ENCODE measurements at regions not wholly inside any gene's neighbourhood (a gene's known extent, or its start where the extent isn't known, plus 50 kb on each side); places are given as distances from the start of the nearest gene placed in this dataset.

DNA sequence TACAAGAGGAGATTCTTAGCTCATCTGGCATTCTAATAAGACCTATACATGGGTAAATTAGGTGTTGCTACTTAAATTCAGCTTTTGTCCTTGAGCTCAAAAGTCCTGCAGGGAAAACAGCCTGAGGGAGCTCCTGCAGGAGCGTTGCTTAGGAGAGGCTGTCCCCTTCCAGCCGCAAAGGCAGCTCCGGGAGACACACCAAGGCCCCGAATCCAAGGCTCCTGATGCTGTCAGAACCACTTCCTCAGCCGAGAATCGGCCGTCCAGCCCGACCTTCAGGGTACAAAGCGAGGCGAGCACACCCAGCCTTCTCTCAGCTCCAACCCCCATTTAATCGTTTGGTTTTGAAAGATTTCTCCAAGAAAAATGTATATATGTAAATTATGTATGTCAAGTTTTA, 87.0 kb downstream of the DACT2 start:
- no TSS peak for BruUV-seq (replicated peaks)
- dilution Hi-C loops (cut with HindIII; ENCODE audit: low sequenced_read_pairs, unreplicated experiment): no loop called here
- WGBS, 2 experiments (ENCODE audit: extremely low coverage in 2 of 2, insufficient read length in 1 of 2): no CpG with 5 or more reads among the region's 11 CpGs

More for the DNA sequence above, 87.0 kb downstream of the DACT2 start:
- no peak overlapping the region for H2AFZ ChIP-seq (replicated peaks; ENCODE audit: low read length, poor library complexity)
- no peak overlapping the region for H2BK120ac ChIP-seq (ENCODE audit: low read depth, low read length)
- no peaks in the 10 kb centered on the region for H3K36me3 ChIP-seq (ENCODE audit: control insufficient read depth, insufficient read depth, low read length)
- CTCF ChIA-PET: no interaction called here
- H3K4me1 ChIP-seq (ENCODE audit: control insufficient read depth, insufficient read depth, low read length): no peaks in the 10 kb centered on the region
- no peak overlapping the region for H3K4me3 ChIP-seq (ENCODE audit: insufficient read depth, low read depth, low read length)
- H2BK20ac ChIP-seq (ENCODE audit: low read depth, low read length): no peak overlapping the region
- no peaks in the 10 kb centered on the region for H3K79me1 ChIP-seq (ENCODE audit: low read depth in 1 of 2, low read length in 2 of 2)
- H2BK15ac ChIP-seq (ENCODE audit: low read depth, low read length): no peak overlapping the region
- no peaks in the 10 kb centered on the region for H3K27me3 ChIP-seq (ENCODE audit: control insufficient read depth, insufficient read depth, low read length)
- no peaks in the 10 kb centered on the region for H3K9me1 ChIP-seq (ENCODE audit: insufficient read depth, low read length)
- no peak overlapping the region for H3K14ac ChIP-seq (replicated peaks; ENCODE audit: low read depth, low read length)
- no peak overlapping the region for H3K18ac ChIP-seq (ENCODE audit: low read depth, low read length)
- H2AK5ac ChIP-seq (ENCODE audit: low read depth, low read length): no peak overlapping the region
- no peaks in the 10 kb centered on the region for H4K20me1 ChIP-seq (ENCODE audit: insufficient read depth, low read length)
- no peak overlapping the region for H3K4ac ChIP-seq (ENCODE audit: low read depth, low read length)
- TF ChIP-seq MAFK (IDR thresholded peaks at IDR 0.05; ENCODE audit: low read depth, low read length) (no peak), CTCF (conservative IDR thresholded peaks at IDR 0.05; ENCODE audit: low read depth, low read length) (no peak), SMC3 (IDR thresholded peaks at IDR 0.05; ENCODE audit: low read depth, low read length) (no peak), CHD1 (IDR thresholded peaks at IDR 0.05; ENCODE audit: low read depth, low read length) (no peak), USF2 (IDR thresholded peaks at IDR 0.05; ENCODE audit: low read depth, low read length) (no peak), BHLHE40 (IDR thresholded peaks at IDR 0.05; ENCODE audit: low read depth, low read length) (no peak), MAZ (IDR thresholded peaks at IDR 0.05; ENCODE audit: borderline replicate concordance, low read depth, low read length) (no peak), MXI1 (IDR thresholded peaks at IDR 0.05; ENCODE audit: borderline replicate concordance, low read depth, low read length) (no peak), POLR2A (IDR thresholded peaks at IDR 0.05; ENCODE audit: low read depth, low read length) (no peak), FOS (IDR thresholded peaks at IDR 0.05; ENCODE audit: low read depth, low read length) (no peak), RAD21 (IDR thresholded peaks at IDR 0.05; ENCODE audit: low read length) (no peak), NFE2L2 (IDR thresholded peaks at IDR 0.05; ENCODE audit: low read depth, low read length) (no peak), CEBPB (IDR thresholded peaks at IDR 0.05; ENCODE audit: low read depth, low read length) (no peak), RFX5 (IDR thresholded peaks at IDR 0.05; ENCODE audit: low read depth, low read length) (no peak), RCOR1 (IDR thresholded peaks at IDR 0.05; ENCODE audit: insufficient replicate concordance, low read length) (no peak)
- TF ChIP-seq, protein P1, sequence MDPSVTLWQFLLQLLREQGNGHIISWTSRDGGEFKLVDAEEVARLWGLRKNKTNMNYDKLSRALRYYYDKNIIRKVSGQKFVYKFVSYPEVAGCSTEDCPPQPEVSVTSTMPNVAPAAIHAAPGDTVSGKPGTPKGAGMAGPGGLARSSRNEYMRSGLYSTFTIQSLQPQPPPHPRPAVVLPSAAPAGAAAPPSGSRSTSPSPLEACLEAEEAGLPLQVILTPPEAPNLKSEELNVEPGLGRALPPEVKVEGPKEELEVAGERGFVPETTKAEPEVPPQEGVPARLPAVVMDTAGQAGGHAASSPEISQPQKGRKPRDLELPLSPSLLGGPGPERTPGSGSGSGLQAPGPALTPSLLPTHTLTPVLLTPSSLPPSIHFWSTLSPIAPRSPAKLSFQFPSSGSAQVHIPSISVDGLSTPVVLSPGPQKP (IDR thresholded peaks at IDR 0.05; ENCODE audit: borderline replicate concordance, low read depth, low read length): no peak
- no peak overlapping the region for H3K4me2 ChIP-seq (ENCODE audit: low read depth, low read length)
- in situ Hi-C loops (cut with MboI; ENCODE audit: low sequenced_read_pairs): no loop called here
- H2BK5ac ChIP-seq (ENCODE audit: low read depth, low read length, poor library complexity, severe bottlenecking): no peak overlapping the region
- H4K91ac ChIP-seq (ENCODE audit: insufficient read depth, low read depth, low read length): no peak overlapping the region
- H3K27ac ChIP-seq (ENCODE audit: insufficient read depth, low read length): no peak overlapping the region
- intact Hi-C loops (cut with micrococcal nuclease): no loop called here
- ATAC-seq (ENCODE audit: low read depth) (no peak), DNase-seq (no peak)
- POLR2A ChIA-PET (ENCODE audit: unreplicated experiment): no interaction called here
- H2AK9ac ChIP-seq (replicated peaks; ENCODE audit: low read depth, low read length, poor library complexity): no peak overlapping the region
- H3K23ac ChIP-seq (ENCODE audit: low read depth, low read length): no peak overlapping the region
- no peak overlapping the region for H3K9ac ChIP-seq (ENCODE audit: low read depth, low read length)
- H4K5ac ChIP-seq (ENCODE audit: low read depth, low read length): no peak overlapping the region
- peaks cover 14% of the 10 kb centered on the region; the same call in 1 of the 2 replicates for H3K9me3 ChIP-seq (ENCODE audit: control insufficient read depth, insufficient read depth, low read length)
- no peak overlapping the region for H4K8ac ChIP-seq (ENCODE audit: low read depth in 2 of 2, low read length in 2 of 2)
- H3K56ac ChIP-seq (ENCODE audit: extremely low read depth, insufficient read depth, low read length): no peak overlapping the region

Data from IMR-90 (cell line).